ENCODE measurements at regions not wholly inside any gene's neighbourhood (a gene's known extent, or its start where the extent isn't known, plus 50 kb on each side); places are given as distances from the start of the nearest gene placed in this dataset.

DNA sequence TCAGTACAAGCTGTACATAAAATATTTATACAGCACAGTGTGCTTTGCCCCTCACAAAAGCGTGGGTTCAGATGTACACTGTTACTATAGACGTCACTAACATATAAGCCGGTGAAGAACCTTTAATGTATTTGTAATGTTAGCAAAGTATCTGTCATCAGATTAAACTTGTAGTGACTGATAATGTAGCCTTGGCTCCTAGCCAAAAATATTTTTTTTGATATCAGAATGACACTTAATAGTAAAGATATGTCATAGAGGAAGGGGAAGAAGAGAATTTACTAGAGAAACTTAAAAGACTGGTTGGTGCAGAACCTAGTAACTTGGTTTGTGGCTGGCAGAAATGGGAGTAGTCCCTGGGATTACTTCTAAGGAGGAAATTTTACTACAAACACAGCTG, 258.7 kb upstream of the DMRT1 start:
- TF ChIP-seq HDGF (IDR thresholded peaks at IDR 0.05; ENCODE audit: borderline replicate concordance) (no peak), NFRKB (IDR thresholded peaks at IDR 0.05) (no peak), ARNT (IDR thresholded peaks at IDR 0.05) (no peak), BHLHE40 (IDR thresholded peaks at IDR 0.05; ENCODE audit: borderline replicate concordance) (no peak), CTBP1 (IDR thresholded peaks at IDR 0.05; ENCODE audit: borderline replicate concordance) (no peak), SP1 (IDR thresholded peaks at IDR 0.05) (no peak), TARDBP (IDR thresholded peaks at IDR 0.05) (no peak), L3MBTL2 (conservative IDR thresholded peaks at IDR 0.05) (no peak)

Data from HEK293T (cell line).